H1 (cell line): ENCODE measurements at regions not wholly inside any gene's neighbourhood (a gene's known extent, or its start where the extent isn't known, plus 50 kb on each side); places are given as distances from the start of the nearest gene placed in this dataset.

Experiments used
- SIN3A ChIP-seq, 2 experiments: IDR thresholded peaks in 1 of 2; conservative IDR thresholded peaks in 1 of 2; 2 replicates each; pipeline ENCODE4 v1.6.1; 2011 to 2012; ENCODE audit warnings: low read length in 2 of 2, improper control_type of control experiment in 1 of 2, low read depth in 1 of 2, mild to moderate bottlenecking in 1 of 2

GRCh38 chr2:125707611-125708010 is 948.3 kb upstream of the GYPC start (continued):
- TF ChIP-seq SIN3A (conservative IDR thresholded peaks at IDR 0.05 in 1 of 2, IDR thresholded peaks at IDR 0.05 in 1 of 2; ENCODE audit: low read depth in 1 of 2, low read length in 2 of 2), result no peak
